GM21381 (cell line): ENCODE measurements at regions not wholly inside any gene's neighbourhood (a gene's known extent, or its start where the extent isn't known, plus 50 kb on each side); places are given as distances from the start of the nearest gene placed in this dataset.
"Not testable (repeated sequence)": the region's sequence is repeated elsewhere in the genome, so short reads cannot be mapped to it uniquely, and the experiment has no call there.

Experiments
- ATAC-seq: cut with Tn5 transposase; IDR thresholded peaks from one replicate; pipeline ENCODE4 v1.9.1; 2021; ENCODE audit warnings: mild to moderate bottlenecking, moderate library complexity; ENCODE audit not compliant: unreplicated experiment

- no peak for ATAC-seq
Observed at GRCh38 chr20:26134606-26135005, 438.0 kb upstream of the ZNF337 start.

- not testable (repeated sequence) for ATAC-seq
Observed at GRCh38 chr20:26133794-26134193, 437.1 kb upstream of the ZNF337 start.

DNA sequence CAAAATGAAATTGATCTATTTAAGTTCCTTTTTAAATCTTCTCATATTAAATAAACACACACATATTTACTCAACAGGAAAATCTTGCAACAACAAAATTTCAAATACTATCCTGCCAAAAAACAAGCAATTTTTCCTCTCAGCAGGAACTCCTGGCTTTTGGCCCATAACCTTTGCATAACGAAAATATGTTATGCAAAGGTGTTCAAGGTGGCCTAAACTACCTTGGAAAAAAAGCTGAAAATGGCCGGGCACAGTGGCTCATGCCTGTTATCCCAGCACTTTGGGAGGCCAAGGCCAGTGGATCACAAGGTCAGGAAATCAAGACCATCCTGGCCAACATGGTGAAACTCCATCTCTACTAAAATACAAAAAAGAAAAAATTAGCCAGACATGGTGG lies 424.3 kb upstream of the ZNF337 start:
- ATAC-seq: not testable (repeated sequence)

GRCh38 chr20:26094498-26094897 lies 397.8 kb upstream of the ZNF337 start:
- not testable (repeated sequence) for ATAC-seq

DNA sequence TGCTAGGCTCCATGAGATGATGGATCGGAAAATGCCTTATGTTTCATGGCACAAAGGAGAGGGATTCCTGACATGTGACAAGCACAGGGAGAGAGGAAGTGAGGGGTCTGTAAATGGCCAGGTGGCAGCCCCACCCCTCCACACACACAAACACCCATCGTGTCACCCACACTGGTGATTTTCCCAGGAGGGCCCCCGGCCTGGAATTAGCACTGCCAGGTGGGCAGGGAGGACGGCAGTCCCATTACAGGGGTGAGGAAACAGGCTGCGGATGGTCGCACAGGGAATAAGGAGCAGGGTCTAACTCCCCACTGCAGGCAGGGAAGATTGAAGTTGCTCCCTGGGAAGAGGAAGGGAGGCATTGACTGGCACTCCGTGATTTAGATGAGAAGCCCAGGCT lies 395.3 kb upstream of the ZNF337 start:
- ATAC-seq: not testable (repeated sequence)

GRCh38 chr20:26086195-26086594 lies 389.5 kb upstream of the ZNF337 start:
- ATAC-seq: not testable (repeated sequence)

- not testable (repeated sequence) for ATAC-seq
Observed at GRCh38 chr20:26073972-26074371, 377.3 kb upstream of the ZNF337 start.

GRCh38 chr20:26059324-26059723 lies 362.7 kb upstream of the ZNF337 start:
- ATAC-seq: not testable (repeated sequence)

DNA sequence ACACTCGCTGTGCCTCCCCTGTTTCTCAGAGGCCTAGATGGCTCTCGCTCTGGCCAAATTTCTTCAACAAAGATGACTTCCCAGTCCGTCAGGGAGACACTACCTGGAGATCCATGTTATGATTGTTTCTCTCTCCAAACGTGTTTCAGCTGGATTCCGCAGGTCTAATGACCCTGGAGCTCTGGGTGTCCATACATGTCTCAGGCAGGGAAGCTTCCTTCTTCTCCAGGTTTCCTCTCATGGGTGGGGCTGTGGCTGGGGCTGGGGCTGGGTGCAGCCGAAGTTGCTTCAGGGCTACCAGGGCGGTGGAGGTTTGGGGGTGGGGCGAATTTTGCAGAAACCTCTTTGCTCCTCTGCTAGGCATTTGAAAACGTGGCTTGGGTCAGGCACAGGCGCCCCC lies 361.8 kb upstream of the ZNF337 start:
- not testable (repeated sequence) for ATAC-seq

GRCh38 chr20:26057135-26057752 lies 360.6 kb upstream of the ZNF337 start:
- not testable (repeated sequence) for ATAC-seq

- not testable (repeated sequence) for ATAC-seq
Observed at GRCh38 chr20:26025792-26026191, 329.1 kb upstream of the ZNF337 start.

GRCh38 chr20:26010942-26011276 lies 314.3 kb upstream of the ZNF337 start:
- not testable (repeated sequence) for ATAC-seq

GRCh38 chr20:26010224-26010941 lies 313.7 kb upstream of the ZNF337 start:
- ATAC-seq: not testable (repeated sequence)

DNA sequence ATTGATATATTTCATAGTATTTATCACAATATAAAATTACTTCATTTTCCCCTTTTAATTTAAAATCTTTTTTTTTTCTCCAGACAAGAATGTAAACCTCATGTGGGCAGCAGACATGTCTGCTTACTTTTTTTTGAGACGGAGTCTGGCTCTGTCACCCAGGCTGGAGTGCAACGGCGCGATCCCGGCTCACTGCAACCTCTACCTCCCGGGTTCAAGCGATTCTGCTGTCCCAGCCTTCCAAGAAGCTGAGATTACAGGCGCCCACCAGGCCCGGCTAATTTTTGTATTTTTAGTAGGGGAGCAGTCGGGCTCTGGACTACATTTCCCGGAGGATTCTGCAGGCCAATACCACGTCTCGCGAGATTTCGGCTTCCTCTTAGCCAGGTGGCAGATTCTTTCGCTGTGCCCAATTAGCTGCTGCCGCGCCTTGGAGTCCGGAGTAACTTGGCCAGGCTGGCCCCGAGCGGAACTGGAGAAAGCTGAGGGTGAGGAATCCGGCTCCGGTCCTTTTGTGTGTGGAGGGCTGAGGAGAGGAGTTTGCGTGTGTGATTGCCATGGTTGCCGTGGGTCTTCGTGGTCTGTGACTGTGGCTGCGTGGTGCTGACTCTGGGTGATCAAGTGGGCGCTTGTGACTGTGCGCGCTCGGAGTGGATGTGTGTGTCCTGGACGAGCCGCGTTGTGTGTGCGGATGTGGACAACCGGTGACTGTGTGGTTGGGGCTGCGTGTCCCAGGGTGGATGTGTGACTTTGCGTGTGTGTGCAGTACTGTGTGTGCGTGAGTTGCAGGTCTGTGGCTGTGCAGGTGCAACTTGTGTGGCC lies 313.0 kb upstream of the ZNF337 start:
- ATAC-seq: not testable (repeated sequence)

- not testable (repeated sequence) for ATAC-seq
Observed at GRCh38 chr20:26008026-26008425, 311.4 kb upstream of the ZNF337 start.

DNA sequence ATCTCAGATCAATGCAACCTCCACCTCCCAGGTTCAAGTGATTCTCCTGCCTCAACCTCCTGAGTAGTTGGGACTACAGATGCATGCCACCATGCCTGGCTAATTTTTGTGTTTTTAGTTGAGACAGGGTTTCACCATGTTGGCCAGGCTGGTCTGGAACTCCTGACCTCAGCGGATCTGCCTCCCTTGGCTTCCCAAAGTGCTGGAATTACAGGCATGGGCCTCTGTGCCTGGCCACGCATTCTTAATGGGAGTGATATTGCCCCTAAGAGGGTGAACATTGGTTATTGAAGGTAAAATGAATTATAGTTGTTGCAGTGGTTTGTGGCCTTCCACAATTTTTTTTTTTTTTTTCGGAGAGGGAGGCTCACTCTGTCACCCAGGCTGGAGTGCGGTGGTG lies 309.5 kb upstream of the ZNF337 start:
- not testable (repeated sequence) for ATAC-seq

DNA sequence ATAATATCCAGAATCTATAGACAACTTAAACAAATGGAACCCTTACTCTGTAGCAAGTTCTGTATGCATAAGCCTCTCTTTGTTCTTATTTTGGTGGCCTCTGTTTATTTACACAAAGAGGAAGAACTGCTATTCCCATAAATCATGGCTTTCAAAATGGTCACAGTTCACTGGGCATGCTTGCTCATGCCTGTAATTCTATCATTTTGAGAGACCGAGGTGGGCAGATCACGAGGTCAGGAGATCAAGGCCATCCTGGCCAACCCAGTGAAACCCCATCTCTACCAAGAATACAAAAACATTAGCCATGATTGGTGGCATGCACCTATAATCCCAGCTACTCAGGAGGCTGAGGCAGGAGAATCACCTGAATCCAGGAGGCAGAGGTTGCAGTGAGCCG lies 307.3 kb upstream of the ZNF337 start:
- ATAC-seq: not testable (repeated sequence)

- ATAC-seq: not testable (repeated sequence)
Observed at GRCh38 chr20:25997367-25998038, 300.9 kb upstream of the ZNF337 start.

- ATAC-seq: no peak
Observed at GRCh38 chr20:25992146-25992545, 295.5 kb upstream of the ZNF337 start.

DNA sequence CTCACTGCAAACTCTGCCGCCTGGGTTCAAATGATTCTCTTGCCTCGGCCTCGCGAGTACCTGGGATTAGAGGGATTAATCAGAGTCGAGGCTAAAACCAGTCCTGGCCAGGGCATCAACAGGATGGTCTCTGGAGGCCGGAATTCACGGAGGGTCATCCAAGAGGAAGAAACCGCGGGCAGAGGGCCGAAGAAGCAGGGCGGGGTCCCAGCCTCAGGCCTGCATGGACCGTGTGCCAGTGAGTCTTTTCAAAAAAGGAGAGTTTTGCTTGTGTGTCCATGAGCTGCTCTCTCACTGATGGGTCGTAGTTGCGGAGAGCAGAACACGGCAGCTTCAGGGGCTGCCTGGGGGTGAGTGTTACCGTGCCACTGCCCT lies 295.1 kb upstream of the ZNF337 start:
- ATAC-seq: no peak
